Osteocyte (in vitro differentiated cells): ENCODE measurements at regions not wholly inside any gene's neighbourhood (a gene's known extent, or its start where the extent isn't known, plus 50 kb on each side); places are given as distances from the start of the nearest gene placed in this dataset.
A peak's percentile ranks its signal among the peaks of the same experiment; 100 is the strongest.

Source experiments
- DNase-seq: peaks from one replicate; pipeline ENCODE4 v3.0.0; 2021; ENCODE audit warnings: mixed read lengths; ENCODE audit not compliant: unreplicated experiment; ENCODE audit errors: extremely low spot score
- H3K27ac Mint-ChIP-seq: one replicate; pipeline ENCODE4 v1.8.0; 2021; ENCODE audit warnings: mild to moderate bottlenecking, mixed read lengths; ENCODE audit not compliant: unreplicated experiment
- H3K27me3 Mint-ChIP-seq: one replicate; pipeline ENCODE4 v1.8.0; 2021; ENCODE audit warnings: mixed read lengths; ENCODE audit not compliant: unreplicated experiment
- H3K36me3 Mint-ChIP-seq: one replicate; pipeline ENCODE4 v1.8.0; 2021; ENCODE audit warnings: mixed read lengths; ENCODE audit not compliant: unreplicated experiment
- H3K4me1 Mint-ChIP-seq: one replicate; pipeline ENCODE4 v1.8.0; 2021; ENCODE audit warnings: mixed read lengths; ENCODE audit not compliant: unreplicated experiment
- H3K4me3 Mint-ChIP-seq: one replicate; pipeline ENCODE4 v1.8.0; 2021; ENCODE audit warnings: mild to moderate bottlenecking, moderate library complexity, mixed read lengths; ENCODE audit not compliant: unreplicated experiment
- H3K9me3 Mint-ChIP-seq: one replicate; pipeline ENCODE4 v1.8.0; 2021; ENCODE audit warnings: mixed read lengths; ENCODE audit not compliant: unreplicated experiment
- CTCF ChIP-seq: fragments of 200-600 bp; sonication (generic); IDR thresholded peaks from 2 replicates; pipeline ENCODE4 v1.5.0; 2021; ENCODE audit warnings: antibody characterized with exemption, mild to moderate bottlenecking, moderate library complexity

DNA sequence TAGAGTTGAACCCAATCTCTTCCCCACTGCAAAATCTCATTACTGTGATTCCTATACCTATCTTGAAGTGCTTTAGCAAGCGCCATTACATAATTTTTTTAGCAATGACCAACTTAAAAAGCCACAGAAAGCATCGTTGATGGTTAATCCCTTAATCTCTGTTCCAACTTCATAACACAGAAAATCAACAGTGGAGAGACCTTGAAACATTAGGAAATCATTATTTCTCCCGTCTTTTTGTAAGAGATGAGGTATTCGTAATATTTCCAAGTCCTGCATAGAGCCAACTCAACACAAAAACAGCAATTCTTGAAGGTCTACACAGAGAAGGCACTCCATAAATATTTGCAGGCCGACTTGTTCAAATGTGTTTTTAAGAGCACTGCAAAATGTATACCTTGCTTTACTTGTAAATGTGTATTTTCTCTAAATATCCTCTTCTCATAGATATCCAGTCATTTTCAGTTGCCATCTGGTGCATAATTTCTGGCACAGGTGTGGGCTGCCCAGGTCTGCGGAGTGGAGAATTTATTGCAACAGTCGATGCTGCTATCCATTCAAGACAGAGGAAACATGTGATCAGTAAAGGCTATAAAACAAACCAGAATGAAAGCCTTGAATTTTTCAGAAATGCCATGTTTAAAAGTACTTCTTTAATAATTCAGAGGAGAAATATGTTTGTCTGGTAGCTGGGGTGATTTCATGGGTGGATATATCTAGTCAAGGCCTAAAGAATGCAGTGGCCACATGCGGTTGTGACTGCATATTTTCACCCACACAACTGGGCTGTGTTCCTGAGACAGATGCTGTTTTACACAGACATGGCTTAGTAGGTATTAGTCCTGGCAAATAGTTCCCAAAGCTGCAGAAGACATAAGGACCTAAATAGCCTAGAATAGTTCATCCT lies 234.3 kb upstream of the STARD13 start:
- peaks cover 48% of the 10 kb centered on the region for H3K4me1 Mint-ChIP-seq
- peak overlapping the region; percentile 61 for H3K27ac Mint-ChIP-seq
- H3K9me3 Mint-ChIP-seq = no peaks in the 10 kb centered on the region
- no peak overlapping the region for H3K4me3 Mint-ChIP-seq
- no peaks in the 10 kb centered on the region for H3K27me3 Mint-ChIP-seq
- no peak for TF ChIP-seq CTCF
- no peak for DNase-seq
- H3K36me3 Mint-ChIP-seq = no peaks in the 10 kb centered on the region

- peaks cover 50% of the 10 kb centered on the region for H3K4me1 Mint-ChIP-seq
- no peaks in the 10 kb centered on the region for H3K36me3 Mint-ChIP-seq
- no peaks in the 10 kb centered on the region for H3K9me3 Mint-ChIP-seq
- TF ChIP-seq CTCF = no peak
- H3K27ac Mint-ChIP-seq = peak overlapping the region; percentile 61
- no peak overlapping the region for H3K4me3 Mint-ChIP-seq
- no peaks in the 10 kb centered on the region for H3K27me3 Mint-ChIP-seq
- DNase-seq = no peak
Observed at GRCh38 chr13:33520468-33520839, 234.9 kb upstream of the STARD13 start.

DNA sequence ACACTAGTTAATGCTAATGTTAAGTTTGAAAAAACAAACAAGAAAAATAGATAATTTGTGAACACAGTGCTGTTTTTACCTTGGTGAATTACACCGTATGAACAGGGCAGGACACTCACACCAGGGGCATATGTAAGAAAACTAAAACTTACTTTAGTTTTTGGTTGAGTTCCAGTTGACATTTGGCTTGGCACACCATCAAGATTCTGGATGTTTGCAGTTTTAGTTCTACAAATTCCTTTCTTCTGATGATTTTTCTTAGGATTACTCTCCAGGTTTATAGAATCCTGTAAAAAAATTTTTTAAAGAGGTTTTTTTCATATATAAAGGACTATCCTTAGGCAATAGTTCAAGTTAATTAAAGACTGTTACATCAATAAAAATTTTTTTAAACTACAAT lies 238.5 kb upstream of the STARD13 start:
- H3K4me1 Mint-ChIP-seq = peaks cover 46% of the 10 kb centered on the region
- no peak for TF ChIP-seq CTCF
- no peaks in the 10 kb centered on the region for H3K36me3 Mint-ChIP-seq
- H3K4me3 Mint-ChIP-seq = no peak overlapping the region
- no peaks in the 10 kb centered on the region for H3K27me3 Mint-ChIP-seq
- DNase-seq = no peak
- peak overlapping the region; percentile 75 for H3K27ac Mint-ChIP-seq
- no peaks in the 10 kb centered on the region for H3K9me3 Mint-ChIP-seq

- no peak overlapping the region for H3K27ac Mint-ChIP-seq
- DNase-seq = no peak
- H3K9me3 Mint-ChIP-seq = no peaks in the 10 kb centered on the region
- H3K27me3 Mint-ChIP-seq = no peaks in the 10 kb centered on the region
- peaks cover 31% of the 10 kb centered on the region for H3K4me1 Mint-ChIP-seq
- no peaks in the 10 kb centered on the region for H3K36me3 Mint-ChIP-seq
- no peak for TF ChIP-seq CTCF
- no peak overlapping the region for H3K4me3 Mint-ChIP-seq
Observed at GRCh38 chr13:33525763-33526162, 240.2 kb upstream of the STARD13 start.

DNA sequence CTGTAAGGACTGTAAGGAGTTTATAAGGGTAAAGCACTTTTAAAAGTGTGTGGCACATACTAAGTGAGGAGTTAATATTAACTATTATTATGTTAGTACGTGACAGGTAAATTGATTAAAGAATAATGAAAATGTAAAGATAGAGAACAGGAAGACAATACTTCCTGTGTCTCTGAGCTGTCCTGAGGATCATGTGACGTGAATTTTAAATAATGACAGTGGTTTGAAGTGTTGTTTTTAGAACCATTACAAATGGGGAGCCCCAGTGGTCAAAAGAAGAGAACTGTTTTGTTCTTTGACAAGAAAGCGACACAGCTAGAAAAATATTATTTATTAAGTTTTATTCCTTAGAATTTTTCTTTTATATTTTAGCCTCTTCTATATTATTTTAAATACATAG lies 241.2 kb upstream of the STARD13 start:
- no peak overlapping the region for H3K27ac Mint-ChIP-seq

More for the DNA sequence above, 241.2 kb upstream of the STARD13 start:
- H3K9me3 Mint-ChIP-seq = peaks cover 4% of the 10 kb centered on the region
- TF ChIP-seq CTCF = no peak
- H3K36me3 Mint-ChIP-seq = no peaks in the 10 kb centered on the region
- H3K4me1 Mint-ChIP-seq = peaks cover 29% of the 10 kb centered on the region
- H3K27me3 Mint-ChIP-seq = no peaks in the 10 kb centered on the region
- H3K4me3 Mint-ChIP-seq = no peak overlapping the region
- no peak for DNase-seq
